ENCODE measurements at regions not wholly inside any gene's neighbourhood (a gene's known extent, or its start where the extent isn't known, plus 50 kb on each side); places are given as distances from the start of the nearest gene placed in this dataset.

- intact Hi-C loops (cut with micrococcal nuclease; ENCODE audit: unreplicated experiment) (no loop called here), in situ Hi-C loops (cut with HindIII; ENCODE audit: low pct_unique_long_range_greater_than_20kb, low sequenced_read_pairs) (no loop called here)
- no TSS peak for BruUV-seq (replicated peaks)
- H3K9me3 ChIP-seq (ENCODE audit: control insufficient read depth, insufficient read depth, low read depth, low read length), result no peaks in the 10 kb centered on the region
- H3K27ac ChIP-seq (ENCODE audit: low read length), result no peak overlapping the region
- ATAC-seq (no peak), DNase-seq (ENCODE audit: low read depth, low spot score) (no peak)
- H3K27me3 ChIP-seq (ENCODE audit: control insufficient read depth, insufficient read depth, low read length), result no peaks in the 10 kb centered on the region
- CTCF ChIA-PET, result no interaction called here
- no peaks in the 10 kb centered on the region for H3K36me3 ChIP-seq (ENCODE audit: control insufficient read depth, insufficient read depth, low read length)
- no peaks in the 10 kb centered on the region for H3K4me1 ChIP-seq (ENCODE audit: control insufficient read depth, insufficient read depth, low read length)
- TF ChIP-seq REST (IDR thresholded peaks at IDR 0.05; ENCODE audit: insufficient read depth in 1 of 2, low read depth in 2 of 2, low read length in 1 of 2), result no peak
- TF ChIP-seq TCF7L2 (IDR thresholded peaks at IDR 0.05; ENCODE audit: low read depth, low read length), result no peak
- no peak for TF ChIP-seq SIN3A (IDR thresholded peaks at IDR 0.05; ENCODE audit: borderline replicate concordance, insufficient read depth, low read depth, low read length)
- TF ChIP-seq POLR2AphosphoS5 (IDR thresholded peaks at IDR 0.05; ENCODE audit: low read depth, low read length), result no peak
- no peak for TF ChIP-seq CTCF (IDR thresholded peaks at IDR 0.05)
- POLR2A ChIA-PET, result no interaction called here
- no peak overlapping the region for H3K4me3 ChIP-seq (ENCODE audit: low read depth in 2 of 2, low read length in 2 of 2)
Measured at GRCh38 chr4:162869157-162869556, 297.5 kb downstream of the NAF1 start.

DNA sequence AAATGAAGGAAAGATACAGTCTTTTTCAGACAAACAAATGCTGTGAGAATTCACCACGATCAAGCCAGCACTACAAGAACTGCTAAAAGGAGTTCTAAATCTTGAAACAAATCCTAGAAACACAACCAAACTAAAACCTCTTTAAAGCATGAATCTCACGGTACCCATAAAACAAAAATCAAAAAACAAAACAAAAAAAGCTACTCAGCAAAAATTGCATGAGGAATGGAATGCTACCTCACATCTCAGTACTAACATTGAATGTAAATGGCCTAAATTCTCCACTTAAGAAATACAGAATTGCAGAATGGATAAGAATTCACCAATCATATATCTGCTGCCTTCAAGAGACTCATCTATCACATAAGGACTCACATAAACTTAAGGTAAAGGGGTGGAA is 300.1 kb downstream of the NAF1 start:
- TF ChIP-seq POLR2AphosphoS5 (IDR thresholded peaks at IDR 0.05; ENCODE audit: low read depth, low read length), result no peak
- no peak for TF ChIP-seq REST (IDR thresholded peaks at IDR 0.05; ENCODE audit: insufficient read depth in 1 of 2, low read depth in 2 of 2, low read length in 1 of 2)
- TF ChIP-seq TCF7L2 (IDR thresholded peaks at IDR 0.05; ENCODE audit: low read depth, low read length), result no peak
- no peak for TF ChIP-seq SIN3A (IDR thresholded peaks at IDR 0.05; ENCODE audit: borderline replicate concordance, insufficient read depth, low read depth, low read length)
- TF ChIP-seq CTCF (IDR thresholded peaks at IDR 0.05), result no peak
- in situ Hi-C loops (cut with HindIII; ENCODE audit: low pct_unique_long_range_greater_than_20kb, low sequenced_read_pairs), result no loop called here
- ChIA-PET CTCF (interaction anchor here (0.6 kb wide), 1 partner anchor 1789 kb away, joined by 9 read pairs; no protein-coding TSS in a partner anchor), POLR2A (no interaction called here)
- intact Hi-C loops (cut with micrococcal nuclease; ENCODE audit: unreplicated experiment), result no loop called here
- DNase-seq (ENCODE audit: low read depth, low spot score), result no peak
- BruUV-seq (replicated peaks), result no TSS peak
- H3K27me3 ChIP-seq (ENCODE audit: control insufficient read depth, insufficient read depth, low read length), result no peaks in the 10 kb centered on the region
- H3K36me3 ChIP-seq (ENCODE audit: control insufficient read depth, insufficient read depth, low read length), result no peaks in the 10 kb centered on the region
- no peak overlapping the region for H3K4me3 ChIP-seq (ENCODE audit: low read depth in 2 of 2, low read length in 2 of 2)
- H3K9me3 ChIP-seq (ENCODE audit: control insufficient read depth, insufficient read depth, low read depth, low read length), result no peaks in the 10 kb centered on the region
- H3K4me1 ChIP-seq (ENCODE audit: control insufficient read depth, insufficient read depth, low read length), result no peaks in the 10 kb centered on the region
- ATAC-seq, result no peak
- H3K27ac ChIP-seq (ENCODE audit: low read length), result no peak overlapping the region

Data from Panc1 (cell line).